ENCODE measurements at regions not wholly inside any gene's neighbourhood (a gene's known extent, or its start where the extent isn't known, plus 50 kb on each side); places are given as distances from the start of the nearest gene placed in this dataset.

DNA sequence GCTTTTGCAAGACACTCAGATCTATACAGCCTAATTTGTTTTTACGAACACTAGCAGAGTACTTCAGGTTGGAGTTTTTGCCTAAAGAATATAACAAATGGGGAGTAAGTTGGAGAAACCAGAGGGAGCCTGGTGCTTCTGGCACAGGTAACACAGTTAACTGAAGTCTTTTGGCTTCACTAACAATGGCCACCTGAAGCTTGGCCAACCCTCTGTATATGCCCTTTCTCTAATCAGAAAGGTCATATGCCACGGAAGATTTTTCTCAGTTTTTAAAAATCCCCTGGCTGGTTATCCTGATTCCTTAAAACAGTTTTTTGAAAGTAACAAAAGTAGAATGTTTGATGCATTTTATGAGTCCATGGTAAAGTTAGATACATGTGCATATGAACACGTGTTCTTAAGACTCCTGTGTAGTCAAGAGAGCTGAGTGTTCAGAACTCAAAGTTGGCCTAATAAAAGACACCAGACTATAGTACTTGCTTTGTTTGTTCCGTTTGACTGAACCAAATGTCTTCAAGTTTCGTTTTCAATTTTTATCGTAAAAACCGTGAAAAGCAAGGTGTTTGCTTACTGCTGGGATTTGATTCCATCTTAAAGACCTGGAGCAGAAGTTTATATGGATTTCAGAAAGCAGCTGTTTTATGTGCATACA, 137.5 kb downstream of the KCNRG start:
- H3K9me3 ChIP-seq: no peaks in the 10 kb centered on the region
- H3K27me3 ChIP-seq: no peaks in the 10 kb centered on the region
- ATAC-seq (no peak), DNase-seq (no peak)
- H3K4me3 ChIP-seq: peak overlapping the region in 8 of 12 donors; percentile 1 to 42 (median 26)
- TF ChIP-seq, protein P1, sequence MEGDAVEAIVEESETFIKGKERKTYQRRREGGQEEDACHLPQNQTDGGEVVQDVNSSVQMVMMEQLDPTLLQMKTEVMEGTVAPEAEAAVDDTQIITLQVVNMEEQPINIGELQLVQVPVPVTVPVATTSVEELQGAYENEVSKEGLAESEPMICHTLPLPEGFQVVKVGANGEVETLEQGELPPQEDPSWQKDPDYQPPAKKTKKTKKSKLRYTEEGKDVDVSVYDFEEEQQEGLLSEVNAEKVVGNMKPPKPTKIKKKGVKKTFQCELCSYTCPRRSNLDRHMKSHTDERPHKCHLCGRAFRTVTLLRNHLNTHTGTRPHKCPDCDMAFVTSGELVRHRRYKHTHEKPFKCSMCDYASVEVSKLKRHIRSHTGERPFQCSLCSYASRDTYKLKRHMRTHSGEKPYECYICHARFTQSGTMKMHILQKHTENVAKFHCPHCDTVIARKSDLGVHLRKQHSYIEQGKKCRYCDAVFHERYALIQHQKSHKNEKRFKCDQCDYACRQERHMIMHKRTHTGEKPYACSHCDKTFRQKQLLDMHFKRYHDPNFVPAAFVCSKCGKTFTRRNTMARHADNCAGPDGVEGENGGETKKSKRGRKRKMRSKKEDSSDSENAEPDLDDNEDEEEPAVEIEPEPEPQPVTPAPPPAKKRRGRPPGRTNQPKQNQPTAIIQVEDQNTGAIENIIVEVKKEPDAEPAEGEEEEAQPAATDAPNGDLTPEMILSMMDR (IDR thresholded peaks at IDR 0.05): no peak
- TF ChIP-seq POLR2A (IDR thresholded peaks at IDR 0.05): no peak
- intact Hi-C loops (cut with DNase I): loop anchor here in 2 of 10 donors (10.0 kb wide), 2 partner anchors 382 to 762 kb away; no protein-coding TSS in a partner anchor
- WGBS, 4 donors: 79 to 86% (median 81%) methylated on average over 7 of the region's 7 CpGs
- H3K36me3 ChIP-seq: no peaks in the 10 kb centered on the region
- peaks cover 0 to 26% (median 11%) of the 10 kb centered on the region in 12 donors for H3K4me1 ChIP-seq
- peak overlapping the region in 1 of 12 donors; percentile 17 for H3K27ac ChIP-seq

DNA sequence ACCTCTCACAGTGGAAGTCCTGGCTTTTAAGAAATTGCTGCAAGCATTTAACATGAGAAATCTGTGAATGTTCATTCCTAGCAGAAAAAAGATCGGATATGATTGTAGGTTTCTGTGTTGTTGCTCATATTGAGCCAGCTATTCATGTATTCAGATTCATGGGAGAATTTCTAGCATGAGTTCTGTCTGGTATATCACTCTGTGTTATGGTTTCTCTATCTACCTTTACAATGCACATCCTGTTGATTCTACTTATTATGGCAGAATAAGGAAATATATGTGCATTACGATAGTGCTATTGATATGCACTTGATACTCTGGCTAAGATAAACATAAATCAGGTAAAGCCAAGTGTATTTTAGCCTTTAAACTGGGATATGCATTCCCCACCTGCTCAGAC, 138.2 kb downstream of the KCNRG start:
- Histone ChIP-seq H3K4me1 (peaks cover 0 to 26% (median 11%) of the 10 kb centered on the region in 12 donors), H3K27me3 (no peaks in the 10 kb centered on the region), H3K36me3 (no peaks in the 10 kb centered on the region), H3K9me3 (no peaks in the 10 kb centered on the region), H3K27ac (no peak overlapping the region), H3K4me3 (no peak overlapping the region)
- 83 to 94% (median 88%) methylated on average over 2 of the region's 2 CpGs for WGBS, 4 donors
- ATAC-seq (no peak), DNase-seq (no peak)
- no peak for TF ChIP-seq POLR2A (IDR thresholded peaks at IDR 0.05)
- TF ChIP-seq, protein P1 (IDR thresholded peaks at IDR 0.05): no peak
- intact Hi-C loops (cut with DNase I): loop anchor here in 2 of 10 donors (10.0 kb wide), 2 partner anchors 381 to 761 kb away; no protein-coding TSS in a partner anchor

DNA sequence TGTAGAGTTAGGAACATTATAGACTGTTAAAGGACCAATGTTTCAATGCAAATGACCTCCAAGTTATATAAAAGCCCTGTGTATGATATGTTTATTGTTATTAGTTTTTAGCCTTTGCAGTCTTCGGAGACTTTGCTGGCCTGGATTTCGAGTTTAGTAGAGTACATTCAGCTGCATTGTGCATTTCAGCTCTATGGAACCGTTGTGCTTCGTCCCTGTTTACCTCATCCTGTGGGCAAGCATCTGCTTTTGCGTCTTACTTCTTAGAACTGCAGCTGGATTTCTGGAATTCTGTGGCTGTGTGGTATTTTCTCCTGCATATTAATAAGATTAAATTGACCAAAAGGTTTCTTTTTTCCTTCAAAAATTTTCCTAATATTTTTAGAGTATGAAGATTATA, 138.6 kb downstream of the KCNRG start:
- 81 to 86% (median 82%) methylated on average over 5 of the region's 5 CpGs for WGBS, 4 donors
- peaks cover 0 to 26% (median 11%) of the 10 kb centered on the region in 12 donors for H3K4me1 ChIP-seq
- no peaks in the 10 kb centered on the region for H3K27me3 ChIP-seq
- no peaks in the 10 kb centered on the region for H3K36me3 ChIP-seq
- intact Hi-C loops (cut with DNase I): loop anchor here in 2 of 10 donors (10.0 kb wide), 2 partner anchors 381 to 761 kb away; no protein-coding TSS in a partner anchor
- no peak overlapping the region for H3K4me3 ChIP-seq
- no peak for TF ChIP-seq POLR2A (IDR thresholded peaks at IDR 0.05)
- TF ChIP-seq, protein P1 (IDR thresholded peaks at IDR 0.05): no peak
- H3K9me3 ChIP-seq: no peaks in the 10 kb centered on the region
- ATAC-seq (no peak), DNase-seq (no peak)
- H3K27ac ChIP-seq: no peak overlapping the region

DNA sequence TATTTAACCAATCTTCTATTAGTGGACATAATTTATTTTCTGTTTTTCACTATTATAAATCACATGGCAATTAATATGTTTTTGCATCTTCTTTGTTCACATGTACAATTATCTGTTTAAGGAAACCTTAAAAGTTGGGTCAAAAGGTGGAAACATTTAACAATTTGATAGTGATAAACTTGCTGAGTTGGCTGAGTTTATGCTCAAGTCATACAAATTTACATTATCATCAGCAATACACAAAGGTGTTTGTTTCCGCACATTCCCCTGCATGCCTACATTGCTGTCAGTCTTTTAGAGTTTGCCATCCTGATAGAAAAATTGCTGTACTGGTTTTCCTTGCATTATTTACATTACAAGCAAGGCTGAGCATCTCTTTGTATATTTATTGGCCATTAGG, 139.5 kb downstream of the KCNRG start:
- H3K9me3 ChIP-seq: no peaks in the 10 kb centered on the region
- 95 to 100% (median 99%) methylated on average over 1 of the region's 1 CpG for WGBS, 4 donors
- H3K27me3 ChIP-seq: no peaks in the 10 kb centered on the region
- H3K4me3 ChIP-seq: no peak overlapping the region
- peaks cover 0 to 30% (median 11%) of the 10 kb centered on the region in 12 donors for H3K4me1 ChIP-seq
- no peak overlapping the region for H3K27ac ChIP-seq
- ATAC-seq (no peak), DNase-seq (no peak)
- TF ChIP-seq, protein P1 (IDR thresholded peaks at IDR 0.05): no peak
- no peak for TF ChIP-seq POLR2A (IDR thresholded peaks at IDR 0.05)
- intact Hi-C loops (cut with DNase I): loop anchor here in 2 of 10 donors (10.0 kb wide), 2 partner anchors 380 to 760 kb away; no protein-coding TSS in a partner anchor
- H3K36me3 ChIP-seq: no peaks in the 10 kb centered on the region

Measured in heart left ventricle (tissue), 16 donors.